GM23338 (cell line): ENCODE measurements at regions not wholly inside any gene's neighbourhood (a gene's known extent, or its start where the extent isn't known, plus 50 kb on each side); places are given as distances from the start of the nearest gene placed in this dataset.
A peak's percentile ranks its signal among the peaks of the same experiment; 100 is the strongest.

ENCODE experiments used
- ATAC-seq: fragments of 200-7000 bp; cut with Tn5 transposase; 3 replicates; pipeline ENCODE4 v1.9.1; 2020
- DNase-seq: peaks from one replicate; pipeline ENCODE4 v3.0.0-alpha.2; 2015; ENCODE audit warnings: low spot score
- H2AFZ ChIP-seq: fragments of 200-600 bp; sonication (generic); 2 replicates; pipeline ENCODE4 v1.8.0; 2016; ENCODE audit warnings: antibody characterized with exemption, mild to moderate bottlenecking, moderate library complexity
- H3F3A ChIP-seq: fragments of 200-600 bp; sonication (generic); replicated peaks from 2 replicates; pipeline ENCODE4 v1.8.0; 2017; ENCODE audit warnings: antibody characterized with exemption, mixed run types, low read depth
- H3K27ac ChIP-seq: fragments of 200-600 bp; sonication (generic); 2 replicates; pipeline ENCODE4 v1.6.1; 2016; ENCODE audit warnings: low read depth
- H3K27me3 ChIP-seq: fragments of 200-600 bp; sonication (generic); 2 replicates; pipeline ENCODE4 v1.8.0; 2016; ENCODE audit warnings: mild to moderate bottlenecking, mixed run types, moderate library complexity; ENCODE audit not compliant: insufficient read depth
- H3K36me3 ChIP-seq: fragments of 200-600 bp; sonication (generic); 2 replicates; pipeline ENCODE4 v1.8.0; 2016; ENCODE audit warnings: mild to moderate bottlenecking; ENCODE audit not compliant: insufficient read depth
- H3K4me1 ChIP-seq: fragments of 200-600 bp; sonication (generic); 2 replicates; pipeline ENCODE4 v1.8.0; 2016; ENCODE audit warnings: mild to moderate bottlenecking, moderate library complexity; ENCODE audit not compliant: insufficient read depth
- H3K4me2 ChIP-seq: fragments of 200-600 bp; sonication (generic); 2 replicates; pipeline ENCODE4 v1.7.1; 2017; ENCODE audit warnings: mixed run types
- H3K4me3 ChIP-seq: fragments of 200-600 bp; sonication (generic); 2 replicates; pipeline ENCODE4 v1.6.1; 2016; ENCODE audit warnings: mixed run types
- H3K79me2 ChIP-seq: fragments of 200-600 bp; sonication (generic); replicated peaks from 2 replicates; pipeline ENCODE4 v1.8.0; 2017; ENCODE audit warnings: mild to moderate bottlenecking; ENCODE audit not compliant: insufficient read depth
- H3K9me2 ChIP-seq: fragments of 200-600 bp; sonication (generic); 2 replicates; pipeline ENCODE4 v1.8.0; 2017; ENCODE audit not compliant: insufficient read depth
- H4K20me1 ChIP-seq: fragments of 200-600 bp; sonication (generic); replicated peaks from 2 replicates; pipeline ENCODE4 v1.8.0; 2017; ENCODE audit warnings: mild to moderate bottlenecking; ENCODE audit not compliant: insufficient read depth
- H3K27ac Mint-ChIP-seq: 2 replicates; pipeline ENCODE4 v1.8.0; 2020; ENCODE audit warnings: inconsistent platforms, mild to moderate bottlenecking, moderate library complexity, mixed read lengths
- H3K27me3 Mint-ChIP-seq: 3 replicates; pipeline ENCODE4 v1.8.0; 2022; ENCODE audit warnings: low read depth, mild to moderate bottlenecking, moderate library complexity, mixed read lengths, inconsistent platforms; ENCODE audit not compliant: insufficient read depth, poor library complexity
- H3K36me3 Mint-ChIP-seq: 3 replicates; pipeline ENCODE4 v1.8.0; 2021; ENCODE audit warnings: low read depth, mild to moderate bottlenecking, inconsistent platforms, moderate library complexity, mixed read lengths
- H3K4me1 Mint-ChIP-seq: 3 replicates; pipeline ENCODE4 v1.8.0; 2020; ENCODE audit warnings: mild to moderate bottlenecking, inconsistent platforms, mixed read lengths
- H3K4me3 Mint-ChIP-seq: 3 replicates; pipeline ENCODE4 v1.8.0; 2021; ENCODE audit warnings: moderate library complexity, mild to moderate bottlenecking, inconsistent platforms, mixed read lengths
- H3K9me3 Mint-ChIP-seq: 3 replicates; pipeline ENCODE4 v1.8.0; 2020; ENCODE audit warnings: moderate library complexity, mild to moderate bottlenecking, inconsistent platforms, mixed read lengths
- EZH2 ChIP-seq: fragments of 200-600 bp; sonication (generic); IDR thresholded peaks from one replicate; pipeline ENCODE4 v1.8.0; 2017; ENCODE audit warnings: antibody characterized with exemption, mild to moderate bottlenecking, low read depth; ENCODE audit not compliant: unreplicated experiment
- EZH2phosphoT487 ChIP-seq: fragments of 200-600 bp; sonication (generic); IDR thresholded peaks from one replicate; pipeline ENCODE4 v1.8.1; 2018; ENCODE audit warnings: antibody characterized with exemption; ENCODE audit not compliant: unreplicated experiment
- NANOG ChIP-seq: IDR thresholded peaks from 2 replicates; pipeline ENCODE4 v1.6.1; 2016; ENCODE audit warnings: antibody characterized with exemption, borderline replicate concordance
- POLR2AphosphoS5 ChIP-seq: IDR thresholded peaks from 2 replicates; pipeline ENCODE4 v1.6.1; 2016; ENCODE audit warnings: antibody characterized with exemption, low read depth
- STAT1 ChIP-seq: IDR thresholded peaks from one replicate; pipeline ENCODE4 v1.6.1; 2016; ENCODE audit warnings: antibody characterized with exemption; ENCODE audit not compliant: unreplicated experiment
- ZNF114 ChIP-seq: fragments of 250-450 bp; sonication (Bioruptor Pico); IDR thresholded peaks from 2 replicates; pipeline ENCODE4 v1.5.0; 2020; ENCODE audit warnings: mild to moderate bottlenecking, moderate library complexity
- ZNF331 ChIP-seq: fragments of 250-450 bp; sonication (Bioruptor Pico); IDR thresholded peaks from 2 replicates; pipeline ENCODE4 v1.5.0; 2020; ENCODE audit warnings: low read depth, mild to moderate bottlenecking, moderate library complexity
- TF ChIP-seq, protein P1 (sequence below): IDR thresholded peaks from 2 replicates; pipeline ENCODE4 v1.6.1; 2016; ENCODE audit warnings: antibody characterized with exemption
- TF ChIP-seq, protein P2 (sequence below), 2 experiments: fragments of 200-600 bp in 1 of 2; sonication (generic) in 1 of 2; conservative IDR thresholded peaks; 2 replicates each; pipeline versions ENCODE4 v1.5.1 to v1.6.1; 2016 to 2017; ENCODE audit warnings: antibody characterized with exemption in 2 of 2, low read depth in 2 of 2, mild to moderate bottlenecking in 2 of 2, moderate library complexity in 1 of 2
- TF ChIP-seq, protein P3 (sequence below): IDR thresholded peaks from one replicate; pipeline ENCODE4 v1.6.1; 2018; ENCODE audit warnings: antibody characterized with exemption; ENCODE audit not compliant: unreplicated experiment

DNA sequence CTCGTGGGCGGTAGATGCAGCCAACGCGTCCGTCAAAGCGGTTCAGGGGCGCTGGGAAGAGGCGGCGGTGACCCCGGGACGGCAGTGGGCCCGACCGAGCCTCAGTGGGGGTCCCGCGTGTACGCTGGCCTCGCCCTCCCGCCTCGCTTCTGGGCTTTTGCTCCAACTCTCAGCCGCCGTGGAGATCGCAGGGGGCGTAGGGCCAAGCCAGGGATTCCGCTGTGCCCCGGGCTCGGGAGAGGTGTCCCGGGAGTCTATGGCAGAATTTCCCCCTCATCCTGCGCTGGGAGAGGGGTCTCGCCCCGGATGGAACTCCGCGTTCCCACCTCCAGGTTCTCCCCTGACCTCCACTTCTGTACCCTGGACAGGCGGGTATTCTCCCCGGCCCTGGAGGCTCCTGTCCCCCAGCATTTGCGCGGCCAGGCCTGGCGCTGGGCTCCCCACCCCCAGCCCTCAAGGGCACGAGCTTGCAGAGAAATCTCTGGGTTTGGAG lies 131.9 kb downstream of the MRPL36 start:
- peak overlapping the region; percentile 83 for H3K4me2 ChIP-seq
- H3K4me3 Mint-ChIP-seq = peak overlapping the region; percentile 67; the same call in 2 of the 3 replicates
- H3K79me2 ChIP-seq = no peaks in the 10 kb centered on the region
- H3K4me1 ChIP-seq = peaks cover 6% of the 10 kb centered on the region; the same call in 1 of the 2 replicates
- no peaks in the 10 kb centered on the region; the same call in 2 of the 3 replicates for H3K36me3 Mint-ChIP-seq
- TF ChIP-seq ZNF331 (no peak), ZNF114 (CRISPR knock-in tag) (no peak), POLR2AphosphoS5 (no peak), NANOG (no peak), EZH2 (no peak), EZH2phosphoT487 (no peak), STAT1 (no peak)
- TF ChIP-seq, protein P1, sequence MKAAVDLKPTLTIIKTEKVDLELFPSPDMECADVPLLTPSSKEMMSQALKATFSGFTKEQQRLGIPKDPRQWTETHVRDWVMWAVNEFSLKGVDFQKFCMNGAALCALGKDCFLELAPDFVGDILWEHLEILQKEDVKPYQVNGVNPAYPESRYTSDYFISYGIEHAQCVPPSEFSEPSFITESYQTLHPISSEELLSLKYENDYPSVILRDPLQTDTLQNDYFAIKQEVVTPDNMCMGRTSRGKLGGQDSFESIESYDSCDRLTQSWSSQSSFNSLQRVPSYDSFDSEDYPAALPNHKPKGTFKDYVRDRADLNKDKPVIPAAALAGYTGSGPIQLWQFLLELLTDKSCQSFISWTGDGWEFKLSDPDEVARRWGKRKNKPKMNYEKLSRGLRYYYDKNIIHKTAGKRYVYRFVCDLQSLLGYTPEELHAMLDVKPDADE = no peak
- TF ChIP-seq, protein P2, sequence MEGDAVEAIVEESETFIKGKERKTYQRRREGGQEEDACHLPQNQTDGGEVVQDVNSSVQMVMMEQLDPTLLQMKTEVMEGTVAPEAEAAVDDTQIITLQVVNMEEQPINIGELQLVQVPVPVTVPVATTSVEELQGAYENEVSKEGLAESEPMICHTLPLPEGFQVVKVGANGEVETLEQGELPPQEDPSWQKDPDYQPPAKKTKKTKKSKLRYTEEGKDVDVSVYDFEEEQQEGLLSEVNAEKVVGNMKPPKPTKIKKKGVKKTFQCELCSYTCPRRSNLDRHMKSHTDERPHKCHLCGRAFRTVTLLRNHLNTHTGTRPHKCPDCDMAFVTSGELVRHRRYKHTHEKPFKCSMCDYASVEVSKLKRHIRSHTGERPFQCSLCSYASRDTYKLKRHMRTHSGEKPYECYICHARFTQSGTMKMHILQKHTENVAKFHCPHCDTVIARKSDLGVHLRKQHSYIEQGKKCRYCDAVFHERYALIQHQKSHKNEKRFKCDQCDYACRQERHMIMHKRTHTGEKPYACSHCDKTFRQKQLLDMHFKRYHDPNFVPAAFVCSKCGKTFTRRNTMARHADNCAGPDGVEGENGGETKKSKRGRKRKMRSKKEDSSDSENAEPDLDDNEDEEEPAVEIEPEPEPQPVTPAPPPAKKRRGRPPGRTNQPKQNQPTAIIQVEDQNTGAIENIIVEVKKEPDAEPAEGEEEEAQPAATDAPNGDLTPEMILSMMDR (conservative IDR thresholded peaks at IDR 0.05; ENCODE audit: low read depth in 2 of 2) = no peak
- TF ChIP-seq, protein P3, sequence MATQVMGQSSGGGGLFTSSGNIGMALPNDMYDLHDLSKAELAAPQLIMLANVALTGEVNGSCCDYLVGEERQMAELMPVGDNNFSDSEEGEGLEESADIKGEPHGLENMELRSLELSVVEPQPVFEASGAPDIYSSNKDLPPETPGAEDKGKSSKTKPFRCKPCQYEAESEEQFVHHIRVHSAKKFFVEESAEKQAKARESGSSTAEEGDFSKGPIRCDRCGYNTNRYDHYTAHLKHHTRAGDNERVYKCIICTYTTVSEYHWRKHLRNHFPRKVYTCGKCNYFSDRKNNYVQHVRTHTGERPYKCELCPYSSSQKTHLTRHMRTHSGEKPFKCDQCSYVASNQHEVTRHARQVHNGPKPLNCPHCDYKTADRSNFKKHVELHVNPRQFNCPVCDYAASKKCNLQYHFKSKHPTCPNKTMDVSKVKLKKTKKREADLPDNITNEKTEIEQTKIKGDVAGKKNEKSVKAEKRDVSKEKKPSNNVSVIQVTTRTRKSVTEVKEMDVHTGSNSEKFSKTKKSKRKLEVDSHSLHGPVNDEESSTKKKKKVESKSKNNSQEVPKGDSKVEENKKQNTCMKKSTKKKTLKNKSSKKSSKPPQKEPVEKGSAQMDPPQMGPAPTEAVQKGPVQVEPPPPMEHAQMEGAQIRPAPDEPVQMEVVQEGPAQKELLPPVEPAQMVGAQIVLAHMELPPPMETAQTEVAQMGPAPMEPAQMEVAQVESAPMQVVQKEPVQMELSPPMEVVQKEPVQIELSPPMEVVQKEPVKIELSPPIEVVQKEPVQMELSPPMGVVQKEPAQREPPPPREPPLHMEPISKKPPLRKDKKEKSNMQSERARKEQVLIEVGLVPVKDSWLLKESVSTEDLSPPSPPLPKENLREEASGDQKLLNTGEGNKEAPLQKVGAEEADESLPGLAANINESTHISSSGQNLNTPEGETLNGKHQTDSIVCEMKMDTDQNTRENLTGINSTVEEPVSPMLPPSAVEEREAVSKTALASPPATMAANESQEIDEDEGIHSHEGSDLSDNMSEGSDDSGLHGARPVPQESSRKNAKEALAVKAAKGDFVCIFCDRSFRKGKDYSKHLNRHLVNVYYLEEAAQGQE = no peak
- no peaks in the 10 kb centered on the region for H3K36me3 ChIP-seq
- DNase-seq = peak; percentile 29
- no peaks in the 10 kb centered on the region for H4K20me1 ChIP-seq
- peaks cover 32% of the 10 kb centered on the region for H3K27me3 Mint-ChIP-seq
- ATAC-seq = peak; percentile 24
- peaks cover 26% of the 10 kb centered on the region for H3K27me3 ChIP-seq
- H3F3A ChIP-seq = no peaks in the 10 kb centered on the region
- no peak overlapping the region for H3K27ac Mint-ChIP-seq
- peaks cover 21% of the 10 kb centered on the region for H3K4me1 Mint-ChIP-seq
- H3K27ac ChIP-seq = no peak overlapping the region
- H3K9me3 Mint-ChIP-seq = peaks cover 3% of the 10 kb centered on the region; the same call in 2 of the 3 replicates
- H3K4me3 ChIP-seq = peak overlapping the region; percentile 61
- H3K9me2 ChIP-seq = peaks cover 5% of the 10 kb centered on the region; the same call in 1 of the 2 replicates
- peak overlapping the region; percentile 63; the same call in 1 of the 2 replicates for H2AFZ ChIP-seq
